Neural crest cell (in vitro differentiated cells): ENCODE measurements at regions not wholly inside any gene's neighbourhood (a gene's known extent, or its start where the extent isn't known, plus 50 kb on each side); places are given as distances from the start of the nearest gene placed in this dataset.

Experiments
- DNase-seq: peaks from one replicate; pipeline ENCODE4 v3.0.0; 2021; ENCODE audit warnings: low read depth, mixed read lengths, low spot score
- H3K27ac Mint-ChIP-seq: one replicate; pipeline ENCODE4 v1.8.0; 2021; ENCODE audit warnings: mild to moderate bottlenecking, mixed read lengths; ENCODE audit not compliant: unreplicated experiment
- H3K27me3 Mint-ChIP-seq: 2 replicates; pipeline ENCODE4 v1.8.0; 2021; ENCODE audit warnings: low read depth, mild to moderate bottlenecking, mixed read lengths
- H3K36me3 Mint-ChIP-seq: 2 replicates; pipeline ENCODE4 v1.8.0; 2021; ENCODE audit warnings: low read depth, mild to moderate bottlenecking, mixed read lengths
- H3K4me1 Mint-ChIP-seq: 2 replicates; pipeline ENCODE4 v1.8.0; 2021; ENCODE audit warnings: mixed read lengths
- H3K4me3 Mint-ChIP-seq: one replicate; pipeline ENCODE4 v1.8.0; 2021; ENCODE audit warnings: mild to moderate bottlenecking, mixed read lengths
- H3K9me3 Mint-ChIP-seq: 2 replicates; pipeline ENCODE4 v1.8.0; 2021; ENCODE audit warnings: mixed read lengths
- TF ChIP-seq, protein P1 (sequence below): fragments of 200-600 bp; sonication (generic); conservative IDR thresholded peaks from 2 replicates; pipeline ENCODE4 v1.5.0; 2021; ENCODE audit warnings: antibody characterized with exemption, mild to moderate bottlenecking

DNA sequence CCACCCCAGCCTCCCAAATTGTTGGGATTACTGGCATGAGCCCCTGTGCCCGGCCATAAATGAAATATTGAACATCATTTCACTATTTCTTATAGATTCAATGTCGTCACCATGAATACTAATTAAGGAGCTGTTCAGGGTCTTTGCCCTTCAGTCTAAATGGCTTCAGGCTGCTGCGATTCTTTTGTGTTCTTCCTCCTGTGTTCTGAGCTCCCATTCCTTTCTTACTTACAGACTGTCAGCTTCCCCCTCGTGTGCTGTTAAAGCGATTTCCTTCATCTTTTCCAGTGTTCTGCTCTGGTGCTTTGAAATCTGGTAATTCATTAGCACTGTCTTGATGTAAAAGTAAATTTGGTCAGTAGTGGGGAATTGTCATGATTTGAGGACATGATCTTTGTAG lies 63.3 kb upstream of the PRDM1 start:
- no peak for DNase-seq
- Mint-ChIP-seq H3K27me3 (peaks cover 3% of the 10 kb centered on the region), H3K4me3 (no peak overlapping the region), H3K9me3 (no peaks in the 10 kb centered on the region), H3K4me1 (peaks cover 13% of the 10 kb centered on the region), H3K36me3 (no peaks in the 10 kb centered on the region), H3K27ac (no peak overlapping the region)
- TF ChIP-seq, protein P1, sequence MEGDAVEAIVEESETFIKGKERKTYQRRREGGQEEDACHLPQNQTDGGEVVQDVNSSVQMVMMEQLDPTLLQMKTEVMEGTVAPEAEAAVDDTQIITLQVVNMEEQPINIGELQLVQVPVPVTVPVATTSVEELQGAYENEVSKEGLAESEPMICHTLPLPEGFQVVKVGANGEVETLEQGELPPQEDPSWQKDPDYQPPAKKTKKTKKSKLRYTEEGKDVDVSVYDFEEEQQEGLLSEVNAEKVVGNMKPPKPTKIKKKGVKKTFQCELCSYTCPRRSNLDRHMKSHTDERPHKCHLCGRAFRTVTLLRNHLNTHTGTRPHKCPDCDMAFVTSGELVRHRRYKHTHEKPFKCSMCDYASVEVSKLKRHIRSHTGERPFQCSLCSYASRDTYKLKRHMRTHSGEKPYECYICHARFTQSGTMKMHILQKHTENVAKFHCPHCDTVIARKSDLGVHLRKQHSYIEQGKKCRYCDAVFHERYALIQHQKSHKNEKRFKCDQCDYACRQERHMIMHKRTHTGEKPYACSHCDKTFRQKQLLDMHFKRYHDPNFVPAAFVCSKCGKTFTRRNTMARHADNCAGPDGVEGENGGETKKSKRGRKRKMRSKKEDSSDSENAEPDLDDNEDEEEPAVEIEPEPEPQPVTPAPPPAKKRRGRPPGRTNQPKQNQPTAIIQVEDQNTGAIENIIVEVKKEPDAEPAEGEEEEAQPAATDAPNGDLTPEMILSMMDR: no peak

DNA sequence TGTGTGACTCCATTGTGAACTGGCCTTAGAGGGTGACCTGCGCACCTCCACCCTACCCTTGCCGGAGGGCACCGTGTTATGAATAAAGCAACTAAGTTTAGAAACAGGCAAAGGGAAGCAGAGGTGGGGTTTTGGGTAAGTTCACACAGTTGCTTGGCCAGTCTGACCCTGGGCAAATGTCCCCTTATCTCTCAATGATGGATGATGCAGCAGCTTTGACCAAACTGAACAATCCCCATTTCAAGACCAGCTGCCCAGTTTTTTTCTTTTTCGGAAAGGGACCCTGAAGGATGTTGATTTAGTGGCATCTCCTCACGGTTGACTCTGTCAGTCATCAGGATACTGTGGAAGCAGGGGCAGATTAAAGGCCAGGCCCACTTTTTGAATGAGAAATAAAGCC lies 68.7 kb upstream of the PRDM1 start:
- no peaks in the 10 kb centered on the region for H3K9me3 Mint-ChIP-seq
- peaks cover 5% of the 10 kb centered on the region for H3K27me3 Mint-ChIP-seq
- H3K27ac Mint-ChIP-seq: peak overlapping the region; percentile 66
- H3K4me1 Mint-ChIP-seq: peaks cover 17% of the 10 kb centered on the region
- no peak for DNase-seq
- TF ChIP-seq, protein P1: no peak
- no peak overlapping the region for H3K4me3 Mint-ChIP-seq
- H3K36me3 Mint-ChIP-seq: no peaks in the 10 kb centered on the region

- peaks cover 21% of the 10 kb centered on the region for H3K4me1 Mint-ChIP-seq
- TF ChIP-seq, protein P1: no peak
- H3K9me3 Mint-ChIP-seq: no peaks in the 10 kb centered on the region
- no peak overlapping the region for H3K27ac Mint-ChIP-seq
- no peak for DNase-seq
- peaks cover 5% of the 10 kb centered on the region for H3K27me3 Mint-ChIP-seq
- no peaks in the 10 kb centered on the region for H3K36me3 Mint-ChIP-seq
- H3K4me3 Mint-ChIP-seq: no peak overlapping the region
These were observed 71.2 kb upstream of the PRDM1 start for GRCh38 chr6:106014955-106015354.

- Mint-ChIP-seq H3K4me1 (peaks cover 14% of the 10 kb centered on the region), H3K27me3 (peaks cover 10% of the 10 kb centered on the region), H3K9me3 (no peaks in the 10 kb centered on the region), H3K36me3 (no peaks in the 10 kb centered on the region), H3K4me3 (no peak overlapping the region), H3K27ac (no peak overlapping the region)
- TF ChIP-seq, protein P1: no peak
- DNase-seq: no peak
These were observed 74.7 kb upstream of the PRDM1 start for GRCh38 chr6:106011476-106011875.

- Mint-ChIP-seq H3K27ac (no peak overlapping the region), H3K9me3 (no peaks in the 10 kb centered on the region), H3K4me1 (peaks cover 10% of the 10 kb centered on the region), H3K4me3 (no peak overlapping the region), H3K36me3 (no peaks in the 10 kb centered on the region), H3K27me3 (peaks cover 33% of the 10 kb centered on the region)
- TF ChIP-seq, protein P1: no peak
- DNase-seq: no peak
These were observed 80.2 kb upstream of the PRDM1 start for GRCh38 chr6:106005954-106006353.

GRCh38 chr6:106005013-106005412 lies 81.1 kb upstream of the PRDM1 start:
- TF ChIP-seq, protein P1: no peak
- Mint-ChIP-seq H3K36me3 (no peaks in the 10 kb centered on the region), H3K4me1 (peaks cover 10% of the 10 kb centered on the region), H3K27ac (no peak overlapping the region), H3K9me3 (no peaks in the 10 kb centered on the region), H3K27me3 (peaks cover 38% of the 10 kb centered on the region), H3K4me3 (no peak overlapping the region)
- DNase-seq: no peak
